ENCODE measurements at regions not wholly inside any gene's neighbourhood (a gene's known extent, or its start where the extent isn't known, plus 50 kb on each side); places are given as distances from the start of the nearest gene placed in this dataset.

- ChIA-PET CTCF (interaction anchor here (1.3 kb wide), 1 partner anchor 204 kb away, joined by 3 read pairs; no protein-coding TSS in a partner anchor), POLR2A (no interaction called here)
- TF ChIP-seq CTCF (IDR thresholded peaks at IDR 0.05; ENCODE audit: control extremely low read depth, extremely low read depth, low read depth, missing control alignments), result no peak
- no peak for DNase-seq (ENCODE audit: extremely low spot score)
Observed at GRCh38 chr3:150291515-150291914, 116.6 kb upstream of the TSC22D2 start.

DNA sequence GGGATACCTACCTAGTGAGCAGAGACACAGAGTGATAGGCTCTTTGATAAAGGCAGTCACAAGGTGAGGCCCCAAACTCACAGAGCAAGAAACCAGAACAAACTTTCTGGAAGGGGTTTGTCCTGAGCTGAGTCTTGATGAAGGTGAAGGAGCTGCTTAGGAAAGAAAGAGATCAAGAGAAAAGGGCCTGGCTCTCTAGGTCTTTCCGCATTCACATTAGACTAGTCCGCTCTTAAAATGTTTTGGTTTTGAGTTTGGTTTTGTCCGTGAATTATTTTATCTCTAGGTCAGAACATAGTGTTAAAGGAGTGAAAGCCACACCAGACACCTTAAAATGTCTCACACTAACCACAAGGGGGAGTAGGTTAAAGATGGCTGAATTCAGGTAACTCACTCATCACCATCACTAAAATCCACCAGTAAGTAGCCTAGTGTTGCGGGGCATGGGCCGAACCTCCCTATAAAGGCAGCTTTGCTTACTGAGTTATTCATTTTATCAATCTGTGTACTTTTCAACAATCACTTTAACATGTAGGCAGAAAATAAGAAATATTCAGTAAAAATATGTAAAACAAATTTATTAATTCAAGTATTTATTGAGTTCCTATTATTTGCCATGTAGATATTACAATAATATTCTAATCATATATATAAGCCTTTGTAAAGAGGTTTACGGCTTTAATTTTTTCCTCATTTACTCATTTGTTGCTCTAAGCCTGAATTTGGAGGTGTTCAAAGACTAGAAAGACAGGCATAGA, 121.5 kb upstream of the TSC22D2 start:
- DNase-seq (ENCODE audit: extremely low spot score), result peak; percentile 36
- POLR2A ChIA-PET, result no interaction called here
- TF ChIP-seq CTCF (IDR thresholded peaks at IDR 0.05; ENCODE audit: control extremely low read depth, extremely low read depth, low read depth, missing control alignments), result peak; percentile 56
- CTCF ChIA-PET, result interaction anchor here (0.8 to 3.2 kb wide), 11 partner anchors 8 to 217 kb away, joined by 3 to 23 read pairs (median 7); no protein-coding TSS in a partner anchor

DNA sequence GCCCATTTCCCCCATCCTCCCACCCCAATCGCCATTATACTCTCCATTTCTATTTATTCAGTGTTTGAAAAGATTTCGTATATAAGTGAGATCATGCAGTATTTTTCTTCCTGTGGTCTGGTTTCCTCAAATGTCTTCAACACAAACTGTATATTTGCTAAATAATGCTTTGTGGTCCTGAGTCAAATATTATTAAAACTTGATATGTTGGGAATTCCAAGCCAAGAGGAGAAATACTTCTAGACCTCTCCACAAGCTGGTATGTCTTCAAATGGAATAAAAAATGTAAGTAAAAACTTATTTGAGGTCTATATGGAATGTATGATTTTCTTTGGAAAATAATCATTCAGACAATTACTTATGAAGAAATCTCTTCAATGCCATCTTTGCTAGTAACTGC, 122.5 kb upstream of the TSC22D2 start:
- ChIA-PET CTCF (interaction anchor here (0.8 to 3.2 kb wide), 7 partner anchors 8 to 218 kb away, joined by 3 to 23 read pairs (median 7); no protein-coding TSS in a partner anchor), POLR2A (no interaction called here)
- TF ChIP-seq CTCF (IDR thresholded peaks at IDR 0.05; ENCODE audit: control extremely low read depth, extremely low read depth, low read depth, missing control alignments), result no peak
- no peak for DNase-seq (ENCODE audit: extremely low spot score)

DNA sequence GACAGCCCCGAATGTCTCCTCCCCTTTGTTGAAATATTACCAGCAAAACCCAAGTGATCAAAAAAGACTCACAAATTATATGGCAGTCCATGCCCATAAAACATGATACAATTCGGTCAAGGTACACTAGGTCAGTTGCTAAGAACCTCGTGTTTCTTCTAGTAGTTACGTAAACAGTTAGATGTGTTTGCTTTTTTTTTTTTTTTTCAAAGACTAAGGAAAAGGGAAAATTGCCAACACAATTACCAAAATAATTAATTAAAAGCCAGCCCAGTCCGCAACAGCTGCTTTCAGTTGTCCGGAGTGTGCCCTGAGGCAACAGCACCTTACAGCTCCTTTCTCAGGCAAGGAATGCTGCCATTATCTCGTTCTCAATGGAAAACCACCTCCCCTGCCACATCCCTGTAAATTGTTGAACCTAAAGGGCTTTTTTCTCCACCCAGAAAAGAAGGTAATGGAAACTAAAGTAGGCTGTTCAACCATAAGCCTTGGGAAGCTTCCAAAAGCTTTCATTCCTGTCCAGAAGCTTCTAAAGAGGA, 129.2 kb upstream of the TSC22D2 start:
- no peak for DNase-seq (ENCODE audit: extremely low spot score)
- POLR2A ChIA-PET, result no interaction called here
- TF ChIP-seq CTCF (IDR thresholded peaks at IDR 0.05; ENCODE audit: control extremely low read depth, extremely low read depth, low read depth, missing control alignments), result no peak
- CTCF ChIA-PET, result no interaction called here

GRCh38 chr3:150278195-150278594, 129.9 kb upstream of the TSC22D2 start:
- no peak for DNase-seq (ENCODE audit: extremely low spot score)
- ChIA-PET CTCF (interaction anchor here (1.2 kb wide), 1 partner anchor 8 kb away, joined by 8 read pairs; no protein-coding TSS in a partner anchor), POLR2A (no interaction called here)
- TF ChIP-seq CTCF (IDR thresholded peaks at IDR 0.05; ENCODE audit: control extremely low read depth, extremely low read depth, low read depth, missing control alignments), result no peak

DNA sequence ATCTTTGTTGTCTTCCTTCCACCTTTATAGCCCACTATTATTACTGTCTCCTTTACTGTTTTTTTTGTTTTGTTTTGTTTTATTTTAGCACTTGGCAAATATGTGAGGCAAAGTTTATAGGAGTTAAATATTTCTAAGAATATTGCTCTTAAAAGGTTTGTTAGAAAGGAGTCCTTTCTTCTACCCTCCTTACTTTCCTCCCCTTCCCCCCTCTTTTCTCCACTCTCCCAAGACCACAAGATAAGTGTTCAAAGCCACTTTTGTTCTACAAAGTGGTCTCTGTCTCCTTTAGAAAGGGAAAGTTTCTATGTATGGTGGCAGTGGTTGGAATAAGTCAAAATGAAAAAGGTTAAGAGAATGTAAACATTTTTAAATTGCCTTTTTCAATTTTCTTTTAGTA, 130.7 kb upstream of the TSC22D2 start:
- POLR2A ChIA-PET, result no interaction called here
- TF ChIP-seq CTCF (IDR thresholded peaks at IDR 0.05; ENCODE audit: control extremely low read depth, extremely low read depth, low read depth, missing control alignments), result no peak
- CTCF ChIA-PET, result interaction anchor here (1.2 kb wide), 1 partner anchor 9 kb away, joined by 8 read pairs; no protein-coding TSS in a partner anchor
- no peak for DNase-seq (ENCODE audit: extremely low spot score)
